GM12891 (cell line): ENCODE measurements at regions not wholly inside any gene's neighbourhood (a gene's known extent, or its start where the extent isn't known, plus 50 kb on each side); places are given as distances from the start of the nearest gene placed in this dataset.

Experiments
- PAX5 ChIP-seq: IDR thresholded peaks from 2 replicates; pipeline ENCODE4 v1.6.1; 2011; ENCODE audit warnings: low read length, moderate library complexity, mild to moderate bottlenecking; ENCODE audit not compliant: insufficient read depth, severe bottlenecking
- POLR2A ChIP-seq: IDR thresholded peaks from 2 replicates; pipeline ENCODE4 v1.6.1; 2011; ENCODE audit warnings: low read depth, low read length, control low read depth
- POLR2AphosphoS5 ChIP-seq: IDR thresholded peaks from 2 replicates; pipeline ENCODE4 v1.6.1; 2011; ENCODE audit warnings: low read depth, low read length, control low read depth
- SPI1 ChIP-seq: IDR thresholded peaks from 2 replicates; pipeline ENCODE4 v1.6.1; 2011; ENCODE audit warnings: low read depth, low read length, control low read depth
- TAF1 ChIP-seq: IDR thresholded peaks from 2 replicates; pipeline ENCODE4 v1.6.1; 2011; ENCODE audit warnings: low read depth, low read length, control low read depth

DNA sequence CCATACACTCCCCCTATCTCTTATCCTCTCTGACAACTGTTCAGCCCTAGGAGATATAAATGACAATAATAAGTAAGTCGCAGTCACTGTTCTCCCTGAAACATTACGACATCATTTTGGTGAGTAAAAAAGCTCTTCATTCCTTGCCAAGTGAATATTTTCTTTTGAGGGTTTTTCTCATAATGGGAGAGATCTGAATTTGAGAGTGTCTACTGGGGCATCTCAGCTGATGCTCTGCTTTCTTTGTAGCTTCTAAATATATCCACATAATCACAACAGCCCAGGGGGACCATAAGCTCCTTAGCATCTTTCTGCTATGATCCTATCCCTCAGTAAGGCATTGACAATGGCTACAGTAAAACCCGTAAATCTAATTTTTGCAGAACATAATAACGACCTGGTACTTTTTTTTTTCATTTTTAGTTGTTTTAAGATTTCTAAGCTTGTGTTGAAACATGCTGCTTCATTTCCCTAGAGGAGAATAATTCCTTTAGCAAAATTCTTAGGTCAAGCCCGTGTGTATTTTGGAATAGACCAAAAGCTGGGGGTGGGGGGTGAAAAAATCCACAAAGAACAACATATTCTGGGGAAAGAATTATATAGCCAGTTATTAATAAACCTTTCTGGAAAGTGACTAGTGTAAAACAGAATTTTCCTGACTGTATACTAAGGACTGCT, 78.1 kb upstream of the GPM6B start:
- TF ChIP-seq SPI1 = no peak
- TF ChIP-seq POLR2A = no peak
- no peak for TF ChIP-seq POLR2AphosphoS5
- TF ChIP-seq TAF1 = no peak
- no peak for TF ChIP-seq PAX5
